Immature natural killer cell (primary cell): ENCODE measurements at regions not wholly inside any gene's neighbourhood (a gene's known extent, or its start where the extent isn't known, plus 50 kb on each side); places are given as distances from the start of the nearest gene placed in this dataset.

Experiments used
- DNase-seq, 3 donors: peaks; one replicate each; pipeline ENCODE4 v3.0.0; 2022; ENCODE audit warnings: mixed read lengths in 1 of 3
- H3K27ac Mint-ChIP-seq, 6 donors: one replicate each; pipeline ENCODE4 v1.8.0; 2020; ENCODE audit warnings: mixed read lengths in 6 of 6, mild to moderate bottlenecking in 5 of 6, inconsistent platforms in 4 of 6, moderate library complexity in 3 of 6
- H3K27me3 Mint-ChIP-seq, 3 donors: one replicate each; pipeline ENCODE4 v1.8.0; 2020 to 2021; ENCODE audit warnings: low read depth in 3 of 3, mild to moderate bottlenecking in 3 of 3, mixed read lengths in 3 of 3, moderate library complexity in 3 of 3, inconsistent platforms in 1 of 3
- H3K36me3 Mint-ChIP-seq, 3 donors: one replicate each; pipeline ENCODE4 v1.8.0; 2020; ENCODE audit warnings: mixed read lengths in 3 of 3, inconsistent platforms in 2 of 3, mild to moderate bottlenecking in 2 of 3
- H3K4me1 Mint-ChIP-seq, 2 donors: one replicate each; pipeline ENCODE4 v1.8.0; 2020; ENCODE audit warnings: inconsistent platforms in 2 of 2, mild to moderate bottlenecking in 2 of 2, mixed read lengths in 2 of 2, moderate library complexity in 1 of 2
- H3K4me3 Mint-ChIP-seq, 5 donors: one replicate each; pipeline ENCODE4 v1.8.0; 2020; ENCODE audit warnings: mild to moderate bottlenecking in 5 of 5, mixed read lengths in 5 of 5, inconsistent platforms in 3 of 5, moderate library complexity in 3 of 5
- H3K9me3 Mint-ChIP-seq, 6 donors: one replicate each; pipeline ENCODE4 v1.8.0; 2020; ENCODE audit warnings: mild to moderate bottlenecking in 6 of 6, mixed read lengths in 6 of 6, inconsistent platforms in 4 of 6, moderate library complexity in 3 of 6

GRCh38 chr5:161095953-161096352 lies 243.9 kb upstream of the ATP10B start:
- Mint-ChIP-seq H3K4me1 (no peaks in the 10 kb centered on the region), H3K36me3 (no peaks in the 10 kb centered on the region), H3K27me3 (peaks cover 0 to 1% (median 0%) of the 10 kb centered on the region in 3 donors), H3K4me3 (no peak overlapping the region), H3K9me3 (peaks cover 0 to 6% (median under 1%) of the 10 kb centered on the region in 6 donors), H3K27ac (no peak overlapping the region)
- DNase-seq: no peak

- no peaks in the 10 kb centered on the region for H3K27me3 Mint-ChIP-seq
- H3K27ac Mint-ChIP-seq: no peak overlapping the region
- peaks cover 0 to 7% (median under 1%) of the 10 kb centered on the region in 6 donors for H3K9me3 Mint-ChIP-seq
- DNase-seq: no peak
- H3K4me3 Mint-ChIP-seq: no peak overlapping the region
- H3K4me1 Mint-ChIP-seq: no peaks in the 10 kb centered on the region
- H3K36me3 Mint-ChIP-seq: no peaks in the 10 kb centered on the region
Measured at GRCh38 chr5:161094411-161094810, 242.4 kb upstream of the ATP10B start.

- H3K9me3 Mint-ChIP-seq: peaks cover 0 to 9% (median under 1%) of the 10 kb centered on the region in 6 donors
- no peak for DNase-seq
- H3K4me1 Mint-ChIP-seq: no peaks in the 10 kb centered on the region
- no peak overlapping the region for H3K27ac Mint-ChIP-seq
- no peak overlapping the region for H3K4me3 Mint-ChIP-seq
- H3K27me3 Mint-ChIP-seq: no peaks in the 10 kb centered on the region
- H3K36me3 Mint-ChIP-seq: no peaks in the 10 kb centered on the region
Measured at GRCh38 chr5:161093100-161093499, 241.1 kb upstream of the ATP10B start.

- peaks cover 0 to 6% (median 3%) of the 10 kb centered on the region in 6 donors for H3K9me3 Mint-ChIP-seq
- H3K27ac Mint-ChIP-seq: no peak overlapping the region
- no peak for DNase-seq
- no peaks in the 10 kb centered on the region for H3K4me1 Mint-ChIP-seq
- no peaks in the 10 kb centered on the region for H3K27me3 Mint-ChIP-seq
- no peak overlapping the region for H3K4me3 Mint-ChIP-seq
- H3K36me3 Mint-ChIP-seq: no peaks in the 10 kb centered on the region
Measured at GRCh38 chr5:161089569-161089968, 237.6 kb upstream of the ATP10B start.

GRCh38 chr5:161086461-161086860 lies 234.4 kb upstream of the ATP10B start:
- no peak overlapping the region for H3K4me3 Mint-ChIP-seq
- H3K36me3 Mint-ChIP-seq: no peaks in the 10 kb centered on the region
- no peaks in the 10 kb centered on the region for H3K4me1 Mint-ChIP-seq
- no peak for DNase-seq
- peaks cover 0 to 6% (median 2%) of the 10 kb centered on the region in 6 donors for H3K9me3 Mint-ChIP-seq
- no peak overlapping the region for H3K27ac Mint-ChIP-seq
- H3K27me3 Mint-ChIP-seq: no peaks in the 10 kb centered on the region

GRCh38 chr5:161085056-161085455 lies 233.0 kb upstream of the ATP10B start:
- no peaks in the 10 kb centered on the region for H3K36me3 Mint-ChIP-seq
- H3K9me3 Mint-ChIP-seq: peaks cover 0 to 5% (median 2%) of the 10 kb centered on the region in 6 donors
- no peak for DNase-seq
- no peaks in the 10 kb centered on the region for H3K4me1 Mint-ChIP-seq
- no peaks in the 10 kb centered on the region for H3K27me3 Mint-ChIP-seq
- H3K4me3 Mint-ChIP-seq: no peak overlapping the region
- H3K27ac Mint-ChIP-seq: no peak overlapping the region

- Mint-ChIP-seq H3K36me3 (no peaks in the 10 kb centered on the region), H3K27me3 (no peaks in the 10 kb centered on the region), H3K4me3 (no peak overlapping the region), H3K9me3 (peaks cover 0 to 10% (median under 1%) of the 10 kb centered on the region in 6 donors), H3K4me1 (no peaks in the 10 kb centered on the region), H3K27ac (no peak overlapping the region)
- no peak for DNase-seq
Measured at GRCh38 chr5:161084115-161084514, 232.1 kb upstream of the ATP10B start.

GRCh38 chr5:161078793-161079192 lies 226.8 kb upstream of the ATP10B start:
- Mint-ChIP-seq H3K27ac (no peak overlapping the region), H3K4me3 (no peak overlapping the region), H3K36me3 (peaks cover 0 to 3% (median 0%) of the 10 kb centered on the region in 3 donors), H3K4me1 (no peaks in the 10 kb centered on the region), H3K27me3 (peaks cover 0 to 1% (median 0%) of the 10 kb centered on the region in 3 donors), H3K9me3 (peaks cover 0 to 10% (median 2%) of the 10 kb centered on the region in 6 donors)
- DNase-seq: no peak

GRCh38 chr5:161077936-161078545 lies 226.0 kb upstream of the ATP10B start:
- Mint-ChIP-seq H3K36me3 (peaks cover 0 to 3% (median 0%) of the 10 kb centered on the region in 3 donors), H3K9me3 (peaks cover 0 to 5% (median 2%) of the 10 kb centered on the region in 6 donors), H3K27me3 (peaks cover 0 to 1% (median 0%) of the 10 kb centered on the region in 3 donors), H3K4me3 (no peak overlapping the region), H3K27ac (no peak overlapping the region), H3K4me1 (no peaks in the 10 kb centered on the region)
- no peak for DNase-seq

GRCh38 chr5:161077496-161077895 lies 225.5 kb upstream of the ATP10B start:
- Mint-ChIP-seq H3K9me3 (peaks cover 0 to 5% (median 2%) of the 10 kb centered on the region in 6 donors), H3K36me3 (peaks cover 0 to 3% (median 0%) of the 10 kb centered on the region in 3 donors), H3K27me3 (peaks cover 0 to 1% (median 0%) of the 10 kb centered on the region in 3 donors), H3K4me3 (no peak overlapping the region), H3K27ac (no peak overlapping the region), H3K4me1 (no peaks in the 10 kb centered on the region)
- no peak for DNase-seq

GRCh38 chr5:161064781-161065180 lies 212.8 kb upstream of the ATP10B start:
- Mint-ChIP-seq H3K27me3 (peaks cover 0 to 5% (median 2%) of the 10 kb centered on the region in 3 donors), H3K4me3 (no peak overlapping the region), H3K9me3 (peaks cover 0 to 10% (median 3%) of the 10 kb centered on the region in 6 donors), H3K27ac (no peak overlapping the region), H3K4me1 (no peaks in the 10 kb centered on the region), H3K36me3 (no peaks in the 10 kb centered on the region)
- no peak for DNase-seq

GRCh38 chr5:161064297-161064696 lies 212.3 kb upstream of the ATP10B start:
- no peak for DNase-seq
- H3K9me3 Mint-ChIP-seq: peaks cover 0 to 5% (median 2%) of the 10 kb centered on the region in 6 donors
- H3K27me3 Mint-ChIP-seq: peaks cover 0 to 5% (median 2%) of the 10 kb centered on the region in 3 donors
- H3K4me3 Mint-ChIP-seq: no peak overlapping the region
- H3K4me1 Mint-ChIP-seq: no peaks in the 10 kb centered on the region
- no peak overlapping the region for H3K27ac Mint-ChIP-seq
- no peaks in the 10 kb centered on the region for H3K36me3 Mint-ChIP-seq

GRCh38 chr5:161058781-161059180 lies 206.8 kb upstream of the ATP10B start:
- DNase-seq: no peak
- H3K36me3 Mint-ChIP-seq: no peaks in the 10 kb centered on the region
- H3K9me3 Mint-ChIP-seq: peaks cover 0 to 4% (median 0%) of the 10 kb centered on the region in 6 donors
- no peaks in the 10 kb centered on the region for H3K4me1 Mint-ChIP-seq
- no peak overlapping the region for H3K27ac Mint-ChIP-seq
- no peak overlapping the region for H3K4me3 Mint-ChIP-seq
- H3K27me3 Mint-ChIP-seq: peaks cover 0 to 6% (median 0%) of the 10 kb centered on the region in 3 donors

GRCh38 chr5:161051920-161052500 lies 200.0 kb upstream of the ATP10B start:
- no peaks in the 10 kb centered on the region for H3K4me1 Mint-ChIP-seq
- no peak for DNase-seq
- no peaks in the 10 kb centered on the region for H3K36me3 Mint-ChIP-seq
- no peak overlapping the region for H3K27ac Mint-ChIP-seq
- H3K4me3 Mint-ChIP-seq: no peak overlapping the region
- peaks cover 0 to 3% (median 0%) of the 10 kb centered on the region in 3 donors for H3K27me3 Mint-ChIP-seq
- H3K9me3 Mint-ChIP-seq: peaks cover 0 to 2% (median under 1%) of the 10 kb centered on the region in 6 donors
